Breast epithelium (tissue), 4 donors: ENCODE measurements at regions not wholly inside any gene's neighbourhood (a gene's known extent, or its start where the extent isn't known, plus 50 kb on each side); places are given as distances from the start of the nearest gene placed in this dataset.
A peak's percentile ranks its signal among the peaks of the same experiment; 100 is the strongest.

ENCODE experiments used
- DNase-seq, 2 donors: peaks; one replicate each; pipeline ENCODE4 v3.0.0-alpha.2; 2019; ENCODE audit warnings: low spot score in 2 of 2
- H3K27ac ChIP-seq, 2 donors: fragments of 200-600 bp; sonication (generic) in 1 of 2; one replicate each; pipeline ENCODE4 v1.5.1; 2016 to 2019; ENCODE audit warnings: mild to moderate bottlenecking in 1 of 2
- H3K27me3 ChIP-seq, 2 donors: fragments of 200-600 bp; sonication (generic) in 1 of 2; one replicate each; pipeline versions ENCODE4 v1.5.1 to v1.6.0; 2017 to 2019; ENCODE audit warnings: control low read depth in 1 of 2, mild to moderate bottlenecking in 1 of 2
- H3K36me3 ChIP-seq: fragments of 200-600 bp; one replicate; pipeline ENCODE4 v1.5.1; 2019
- H3K4me1 ChIP-seq, 2 donors: fragments of 200-600 bp; sonication (generic); one replicate each; pipeline ENCODE4 v1.5.1; 2016 to 2019; ENCODE audit warnings: control low read depth in 1 of 2
- H3K4me3 ChIP-seq, 3 donors: fragments of 200-600 bp; sonication (generic); 1 replicate in 2 of 3; 2 replicates in 1 of 3; pipeline ENCODE4 v1.5.1; 2016 to 2019; ENCODE audit warnings: mild to moderate bottlenecking in 3 of 3, moderate library complexity in 2 of 3
- H3K9me3 ChIP-seq, 2 donors: fragments of 200-600 bp; sonication (generic) in 1 of 2; one replicate each; pipeline ENCODE4 v1.5.1; 2016 to 2019; ENCODE audit warnings: control low read depth in 1 of 2
- CTCF ChIP-seq, 3 donors: fragments of 450-650 bp; IDR thresholded peaks; one replicate each; pipeline ENCODE4 v1.5.1; 2016 to 2017; ENCODE audit warnings: antibody characterized with exemption in 3 of 3, mild to moderate bottlenecking in 3 of 3, moderate library complexity in 3 of 3
- POLR2A ChIP-seq: fragments of 450-650 bp; IDR thresholded peaks from one replicate; pipeline ENCODE4 v1.6.1; 2016; ENCODE audit warnings: antibody characterized with exemption, mild to moderate bottlenecking, moderate library complexity
- POLR2AphosphoS5 ChIP-seq, 3 donors: sonication (generic); formaldehyde crosslinking; IDR thresholded peaks; one replicate each; pipeline ENCODE4 v1.6.1; 2017; ENCODE audit warnings: antibody characterized with exemption in 3 of 3
- intact Hi-C: fragments of 100-400 bp; cut with DNase I; formaldehyde crosslinking; loops from one replicate; pipeline ENCODE4 v1.15.1; 2023; ENCODE audit warnings: low total_unique reads

GRCh38 chr9:87148331-87149104 lies 201.2 kb upstream of the GAS1 start:
- peak overlapping the region; percentile 87 to 89 for H3K27ac ChIP-seq
- H3K9me3 ChIP-seq: no peaks in the 10 kb centered on the region
- H3K27me3 ChIP-seq: no peaks in the 10 kb centered on the region
- peak; percentile 56 to 74 for DNase-seq
- intact Hi-C loops: loop anchor here (5.0 kb wide), 1 partner anchor 301 kb away; no protein-coding TSS in a partner anchor
- no peaks in the 10 kb centered on the region for H3K36me3 ChIP-seq
- H3K4me3 ChIP-seq: peak overlapping the region; percentile 32 to 66 (median 48)
- no peak for TF ChIP-seq POLR2A
- TF ChIP-seq CTCF (IDR thresholded peaks at IDR 0.05): peak in 1 of 3 donors; percentile 21
- peak; percentile 27 to 52 (median 27) for TF ChIP-seq POLR2AphosphoS5 (IDR thresholded peaks at IDR 0.05)
- no peaks in the 10 kb centered on the region for H3K4me1 ChIP-seq

GRCh38 chr9:87149799-87150198 lies 202.5 kb upstream of the GAS1 start:
- H3K36me3 ChIP-seq: no peaks in the 10 kb centered on the region
- no peak overlapping the region for H3K4me3 ChIP-seq
- no peak for DNase-seq
- TF ChIP-seq CTCF (IDR thresholded peaks at IDR 0.05) (no peak), POLR2A (no peak), POLR2AphosphoS5 (IDR thresholded peaks at IDR 0.05) (no peak)
- no peaks in the 10 kb centered on the region for H3K9me3 ChIP-seq
- no peaks in the 10 kb centered on the region for H3K4me1 ChIP-seq
- intact Hi-C loops: loop anchor here (5.0 kb wide), 1 partner anchor 302 kb away; no protein-coding TSS in a partner anchor
- H3K27ac ChIP-seq: peak overlapping the region in 1 of 2 donors; percentile 14
- no peaks in the 10 kb centered on the region for H3K27me3 ChIP-seq

GRCh38 chr9:87152256-87152655 lies 204.9 kb upstream of the GAS1 start:
- Histone ChIP-seq H3K27ac (no peak overlapping the region), H3K9me3 (no peaks in the 10 kb centered on the region), H3K4me3 (no peak overlapping the region), H3K36me3 (no peaks in the 10 kb centered on the region), H3K4me1 (no peaks in the 10 kb centered on the region), H3K27me3 (no peaks in the 10 kb centered on the region)
- TF ChIP-seq CTCF (IDR thresholded peaks at IDR 0.05) (no peak), POLR2AphosphoS5 (IDR thresholded peaks at IDR 0.05) (no peak), POLR2A (no peak)
- intact Hi-C loops: no loop called here
- DNase-seq: no peak

- TF ChIP-seq POLR2A: no peak
- no peak for TF ChIP-seq POLR2AphosphoS5 (IDR thresholded peaks at IDR 0.05)
- no peak for TF ChIP-seq CTCF (IDR thresholded peaks at IDR 0.05)
- intact Hi-C loops: no loop called here
- Histone ChIP-seq H3K9me3 (no peaks in the 10 kb centered on the region), H3K4me1 (no peaks in the 10 kb centered on the region), H3K4me3 (no peak overlapping the region), H3K27me3 (no peaks in the 10 kb centered on the region), H3K36me3 (no peaks in the 10 kb centered on the region), H3K27ac (no peak overlapping the region)
- no peak for DNase-seq
Measured at GRCh38 chr9:87156247-87156646, 208.9 kb upstream of the GAS1 start.

- H3K9me3 ChIP-seq: no peaks in the 10 kb centered on the region
- TF ChIP-seq CTCF (IDR thresholded peaks at IDR 0.05) (no peak), POLR2AphosphoS5 (IDR thresholded peaks at IDR 0.05) (no peak), POLR2A (no peak)
- peak overlapping the region; percentile 62 to 80 for H3K27ac ChIP-seq
- no peak overlapping the region for H3K4me3 ChIP-seq
- no peaks in the 10 kb centered on the region for H3K27me3 ChIP-seq
- DNase-seq: peak in 1 of 2 donors; percentile 71
- H3K36me3 ChIP-seq: no peaks in the 10 kb centered on the region
- no peaks in the 10 kb centered on the region for H3K4me1 ChIP-seq
- intact Hi-C loops: no loop called here
Measured at GRCh38 chr9:87157366-87158031, 210.2 kb upstream of the GAS1 start.
